GM12878 (cell line): ENCODE measurements at regions not wholly inside any gene's neighbourhood (a gene's known extent, or its start where the extent isn't known, plus 50 kb on each side); places are given as distances from the start of the nearest gene placed in this dataset.
A peak's percentile ranks its signal among the peaks of the same experiment; 100 is the strongest.

Source experiments
- ATAC-seq: fragments of 200-7000 bp; cut with Tn5 transposase; 3 replicates; pipeline ENCODE4 v1.9.1; 2020; ENCODE audit warnings: mild to moderate bottlenecking, moderate library complexity
- BruUV-seq: library from RNA; stranded (reverse); fragments of 400-500 nt; replicated peaks from 2 replicates; lab custom pipeline; 2021; lab: Mats Ljungman, UMichigan
- CTCF ChIA-PET: fragments of 300-600 bp; sonication (Branson Sonifier 250); formaldehyde crosslinking; extraction: SDS; loops from one replicate; lab custom pipeline; 2021; ENCODE audit warnings: inconsistent platforms; lab: Yijun Ruan, JAX
- POLR2A ChIA-PET: fragments of 350-600 bp; formaldehyde crosslinking; extraction: SDS; loops from one replicate; lab custom pipeline; 2021; ENCODE audit warnings: inconsistent platforms; lab: Charles Lee
- RAD21 ChIA-PET: fragments of 300-600 bp; sonication (Branson Sonifier 250); formaldehyde crosslinking; loops from one replicate; lab custom pipeline; 2023; ENCODE audit warnings: antibody characterized with exemption; ENCODE audit not compliant: unreplicated experiment; lab: Charles Lee
- SMC1A ChIA-PET: fragments of 300-600 bp; sonication (Branson Sonifier 250); formaldehyde crosslinking; loops from one replicate; lab custom pipeline; 2023; ENCODE audit not compliant: unreplicated experiment, uncharacterized antibody; lab: Charles Lee
- DNase-seq: peaks from one replicate; pipeline ENCODE4 v3.0.0-alpha.2; 2011; ENCODE audit warnings: low read depth, low spot score
- FAIRE-seq: peaks from 3 replicates; lab custom pipeline; 2011; peaks lifted over from hg19 to GRCh38; lab: Jason Lieb, UNC
- H2AFZ ChIP-seq: 2 replicates; pipeline ENCODE4 v1.6.0; 2011; ENCODE audit warnings: low read depth, low read length, control low read depth; ENCODE audit not compliant: control insufficient read depth
- H3K27ac ChIP-seq: 2 replicates; pipeline ENCODE4 v1.5.1; 2011; ENCODE audit warnings: control low read depth; ENCODE audit not compliant: control insufficient read depth, insufficient read depth
- H3K27me3 ChIP-seq, 2 experiments: replicated peaks in 1 of 2; 2 replicates each; pipeline versions ENCODE4 v1.6.0 to v1.6.1; 2011; ENCODE audit warnings: low read length in 1 of 2; ENCODE audit not compliant: control insufficient read depth in 2 of 2, insufficient read depth in 2 of 2
- H3K36me3 ChIP-seq, 2 experiments: 2 replicates each; pipeline ENCODE4 v1.5.1; 2011; ENCODE audit warnings: low read length in 1 of 2; ENCODE audit not compliant: control insufficient read depth in 2 of 2, insufficient read depth in 2 of 2
- H3K4me1 ChIP-seq: 2 replicates; pipeline ENCODE4 v1.6.1; 2011; ENCODE audit warnings: mild to moderate bottlenecking, low read length, moderate library complexity, mixed read lengths; ENCODE audit not compliant: control insufficient read depth, insufficient read depth
- H3K4me2 ChIP-seq: 2 replicates; pipeline ENCODE4 v1.6.0; 2011; ENCODE audit warnings: control low read depth; ENCODE audit not compliant: control insufficient read depth, insufficient read depth
- H3K4me3 ChIP-seq: fragments of 200-600 bp; sonication (generic); 2 replicates; pipeline ENCODE4 v1.5.1; 2016
- H3K79me2 ChIP-seq: 2 replicates; pipeline ENCODE4 v1.6.0; 2011; ENCODE audit warnings: low read length; ENCODE audit not compliant: control insufficient read depth, insufficient read depth
- H3K9ac ChIP-seq: 2 replicates; pipeline ENCODE4 v1.8.0; 2011; ENCODE audit warnings: low read length, control low read depth, mixed read lengths; ENCODE audit not compliant: control insufficient read depth, insufficient read depth
- H3K9me3 ChIP-seq: replicated peaks from 3 replicates; pipeline ENCODE4 v1.5.1; 2011; ENCODE audit warnings: mild to moderate bottlenecking, low read length; ENCODE audit not compliant: control insufficient read depth, insufficient read depth
- H4K20me1 ChIP-seq: 2 replicates; pipeline ENCODE4 v1.6.0; 2011; ENCODE audit not compliant: control insufficient read depth, insufficient read depth
- BACH1 ChIP-seq: fragments of 450-650 bp; IDR thresholded peaks from 2 replicates; pipeline ENCODE4 v1.6.1; 2017; ENCODE audit warnings: mild to moderate bottlenecking, borderline replicate concordance
- BCL11A ChIP-seq: IDR thresholded peaks from 2 replicates; pipeline ENCODE4 v1.6.1; 2011; ENCODE audit warnings: low read depth, low read length
- ESRRA ChIP-seq: IDR thresholded peaks from 2 replicates; pipeline ENCODE4 v1.6.1; 2012; ENCODE audit warnings: mild to moderate bottlenecking, low read length, improper control_type of control experiment
- HDAC2 ChIP-seq: fragments of 200-600 bp; sonication (generic); IDR thresholded peaks from 2 replicates; pipeline ENCODE4 v1.6.1; 2017
- HDAC6 ChIP-seq: fragments of 200-600 bp; sonication (generic); IDR thresholded peaks from one replicate; pipeline ENCODE4 v1.8.0; 2017; ENCODE audit warnings: antibody characterized with exemption; ENCODE audit not compliant: unreplicated experiment
- NFIC ChIP-seq: IDR thresholded peaks from 2 replicates; pipeline ENCODE4 v1.6.1; 2012; ENCODE audit warnings: low read depth, mild to moderate bottlenecking, inconsistent platforms, low read length, moderate library complexity
- TAF1 ChIP-seq: IDR thresholded peaks from 2 replicates; pipeline ENCODE4 v1.6.1; 2011; ENCODE audit warnings: mild to moderate bottlenecking, low read depth, low read length, borderline replicate concordance
- ZNF622 ChIP-seq: fragments of 450-650 bp; IDR thresholded peaks from 2 replicates; pipeline ENCODE4 v1.6.1; 2017; ENCODE audit warnings: mild to moderate bottlenecking, inconsistent platforms
- ZSCAN29 ChIP-seq: fragments of 450-650 bp; IDR thresholded peaks from 2 replicates; pipeline ENCODE4 v1.6.1; 2017; ENCODE audit warnings: mild to moderate bottlenecking, moderate library complexity
- WGBS: methylation state at CpG from one replicate; pipeline ENCODE4 v1.1.6; 2016; ENCODE audit warnings: low lambda C conversion rate; ENCODE audit not compliant: insufficient replicate concordance, insufficient coverage; ENCODE audit errors: missing lambda C conversion rate; 5-methylcytosine and 5-hydroxymethylcytosine counted together
- in situ Hi-C: fragments of 300-500 bp; cut with MboI; formaldehyde crosslinking; loops from 9 replicates; pipeline ENCODE4 v1.14.3; 2018; ENCODE audit warnings: mixed read lengths
- intact Hi-C: fragments of 100-400 bp; cut with micrococcal nuclease; formaldehyde crosslinking; loops from one replicate; pipeline ENCODE4 v1.14.2; 2022; ENCODE audit not compliant: unreplicated experiment
- TF ChIP-seq, protein P1 (sequence below): fragments of 450-650 bp; IDR thresholded peaks from 2 replicates; pipeline ENCODE4 v1.6.1; 2017; ENCODE audit warnings: antibody characterized with exemption, mild to moderate bottlenecking, moderate library complexity
- TF ChIP-seq, protein P2 (sequence below): fragments of 450-650 bp; IDR thresholded peaks from 2 replicates; pipeline ENCODE4 v1.6.1; 2018; ENCODE audit warnings: borderline replicate concordance, mild to moderate bottlenecking; ENCODE audit not compliant: partially characterized antibody
- TF ChIP-seq, protein P3 (sequence below): IDR thresholded peaks from 2 replicates; pipeline ENCODE4 v1.6.1; 2012; ENCODE audit warnings: low read depth, low read length, improper control_type of control experiment

DNA sequence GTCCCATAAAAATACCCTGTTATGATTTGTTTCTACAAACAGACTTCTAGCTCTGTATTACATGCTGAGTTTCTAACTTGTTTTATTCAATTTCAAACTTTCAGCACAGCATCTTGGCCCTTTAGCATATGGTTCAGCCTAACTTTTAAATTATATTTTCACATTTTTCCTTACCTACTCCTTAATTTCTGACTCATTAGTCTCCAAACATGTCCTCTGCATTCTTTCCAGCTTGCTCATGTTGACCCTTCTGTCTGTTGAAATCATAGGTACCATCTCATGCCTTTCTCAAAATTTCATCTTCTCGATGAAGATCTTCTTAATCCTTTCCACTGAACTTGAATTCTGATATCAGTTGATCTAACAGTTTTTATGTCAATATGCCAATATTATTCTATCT, 200.9 kb upstream of the RIOK2 start:
- Histone ChIP-seq H3K9ac (no peak overlapping the region), H3K4me3 (no peak overlapping the region), H3K36me3 (no peaks in the 10 kb centered on the region), H3K4me1 (no peaks in the 10 kb centered on the region), H2AFZ (no peak overlapping the region), H3K4me2 (no peak overlapping the region), H3K9me3 (no peaks in the 10 kb centered on the region), H4K20me1 (no peaks in the 10 kb centered on the region), H3K79me2 (no peaks in the 10 kb centered on the region), H3K27me3 (no peaks in the 10 kb centered on the region), H3K27ac (no peak overlapping the region)
- FAIRE-seq (peak; percentile 41), ATAC-seq (no peak), DNase-seq (no peak)
- no peak for TF ChIP-seq BACH1
- TF ChIP-seq HDAC2: no peak
- no peak for TF ChIP-seq BCL11A
- no peak for TF ChIP-seq ESRRA
- no peak for TF ChIP-seq ZNF622
- TF ChIP-seq HDAC6: no peak
- TF ChIP-seq ZSCAN29: no peak
- ChIA-PET RAD21 (no interaction called here), CTCF (interaction anchor here (0.6 kb wide), 1 partner anchor 1387 kb away, joined by 3 read pairs; no protein-coding TSS in a partner anchor), SMC1A (interaction anchor here (0.9 kb wide), 1 partner anchor 9 kb away, joined by 4 read pairs; no protein-coding TSS in a partner anchor), POLR2A (no interaction called here)
- intact Hi-C loops (no loop called here), in situ Hi-C loops (no loop called here)
- 35% methylated on average over 1 of the region's 1 CpG for WGBS
- BruUV-seq: no TSS peak

DNA sequence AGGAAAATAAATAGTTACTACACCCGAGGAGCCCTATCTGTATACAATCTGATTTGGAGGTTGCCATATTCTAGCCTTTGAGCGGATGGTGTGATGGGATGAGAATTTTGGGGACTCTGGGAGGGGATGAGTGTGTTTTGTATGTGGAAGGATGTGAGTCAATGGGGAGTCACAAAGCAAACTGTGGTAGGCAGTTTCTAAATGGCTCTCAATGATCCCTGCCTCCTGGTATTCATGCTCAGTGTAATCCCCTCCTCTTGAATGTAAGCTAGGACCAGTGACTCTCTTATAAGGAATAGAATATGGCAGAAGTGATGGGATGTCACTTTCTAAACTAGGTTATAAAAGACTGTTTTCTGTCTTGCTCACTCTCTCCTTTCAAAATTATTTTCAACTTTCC, 205.7 kb upstream of the RIOK2 start:
- TF ChIP-seq NFIC: no peak
- TF ChIP-seq, protein P1, sequence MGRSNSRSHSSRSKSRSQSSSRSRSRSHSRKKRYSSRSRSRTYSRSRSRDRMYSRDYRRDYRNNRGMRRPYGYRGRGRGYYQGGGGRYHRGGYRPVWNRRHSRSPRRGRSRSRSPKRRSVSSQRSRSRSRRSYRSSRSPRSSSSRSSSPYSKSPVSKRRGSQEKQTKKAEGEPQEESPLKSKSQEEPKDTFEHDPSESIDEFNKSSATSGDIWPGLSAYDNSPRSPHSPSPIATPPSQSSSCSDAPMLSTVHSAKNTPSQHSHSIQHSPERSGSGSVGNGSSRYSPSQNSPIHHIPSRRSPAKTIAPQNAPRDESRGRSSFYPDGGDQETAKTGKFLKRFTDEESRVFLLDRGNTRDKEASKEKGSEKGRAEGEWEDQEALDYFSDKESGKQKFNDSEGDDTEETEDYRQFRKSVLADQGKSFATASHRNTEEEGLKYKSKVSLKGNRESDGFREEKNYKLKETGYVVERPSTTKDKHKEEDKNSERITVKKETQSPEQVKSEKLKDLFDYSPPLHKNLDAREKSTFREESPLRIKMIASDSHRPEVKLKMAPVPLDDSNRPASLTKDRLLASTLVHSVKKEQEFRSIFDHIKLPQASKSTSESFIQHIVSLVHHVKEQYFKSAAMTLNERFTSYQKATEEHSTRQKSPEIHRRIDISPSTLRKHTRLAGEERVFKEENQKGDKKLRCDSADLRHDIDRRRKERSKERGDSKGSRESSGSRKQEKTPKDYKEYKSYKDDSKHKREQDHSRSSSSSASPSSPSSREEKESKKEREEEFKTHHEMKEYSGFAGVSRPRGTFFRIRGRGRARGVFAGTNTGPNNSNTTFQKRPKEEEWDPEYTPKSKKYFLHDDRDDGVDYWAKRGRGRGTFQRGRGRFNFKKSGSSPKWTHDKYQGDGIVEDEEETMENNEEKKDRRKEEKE: no peak
- TF ChIP-seq, protein P2, sequence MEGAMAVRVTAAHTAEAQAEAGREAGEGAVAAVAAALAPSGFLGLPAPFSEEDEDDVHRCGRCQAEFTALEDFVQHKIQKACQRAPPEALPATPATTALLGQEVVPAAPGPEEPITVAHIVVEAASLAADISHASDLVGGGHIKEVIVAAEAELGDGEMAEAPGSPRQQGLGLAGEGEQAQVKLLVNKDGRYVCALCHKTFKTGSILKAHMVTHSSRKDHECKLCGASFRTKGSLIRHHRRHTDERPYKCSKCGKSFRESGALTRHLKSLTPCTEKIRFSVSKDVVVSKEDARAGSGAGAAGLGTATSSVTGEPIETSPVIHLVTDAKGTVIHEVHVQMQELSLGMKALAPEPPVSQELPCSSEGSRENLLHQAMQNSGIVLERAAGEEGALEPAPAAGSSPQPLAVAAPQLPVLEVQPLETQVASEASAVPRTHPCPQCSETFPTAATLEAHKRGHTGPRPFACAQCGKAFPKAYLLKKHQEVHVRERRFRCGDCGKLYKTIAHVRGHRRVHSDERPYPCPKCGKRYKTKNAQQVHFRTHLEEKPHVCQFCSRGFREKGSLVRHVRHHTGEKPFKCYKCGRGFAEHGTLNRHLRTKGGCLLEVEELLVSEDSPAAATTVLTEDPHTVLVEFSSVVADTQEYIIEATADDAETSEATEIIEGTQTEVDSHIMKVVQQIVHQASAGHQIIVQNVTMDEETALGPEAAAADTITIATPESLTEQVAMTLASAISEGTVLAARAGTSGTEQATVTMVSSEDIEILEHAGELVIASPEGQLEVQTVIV: no peak
- TF ChIP-seq, protein P3, sequence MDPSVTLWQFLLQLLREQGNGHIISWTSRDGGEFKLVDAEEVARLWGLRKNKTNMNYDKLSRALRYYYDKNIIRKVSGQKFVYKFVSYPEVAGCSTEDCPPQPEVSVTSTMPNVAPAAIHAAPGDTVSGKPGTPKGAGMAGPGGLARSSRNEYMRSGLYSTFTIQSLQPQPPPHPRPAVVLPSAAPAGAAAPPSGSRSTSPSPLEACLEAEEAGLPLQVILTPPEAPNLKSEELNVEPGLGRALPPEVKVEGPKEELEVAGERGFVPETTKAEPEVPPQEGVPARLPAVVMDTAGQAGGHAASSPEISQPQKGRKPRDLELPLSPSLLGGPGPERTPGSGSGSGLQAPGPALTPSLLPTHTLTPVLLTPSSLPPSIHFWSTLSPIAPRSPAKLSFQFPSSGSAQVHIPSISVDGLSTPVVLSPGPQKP: no peak
- no peak for TF ChIP-seq TAF1
- H4K20me1 ChIP-seq: no peaks in the 10 kb centered on the region
- DNase-seq: no peak
- no peaks in the 10 kb centered on the region for H3K79me2 ChIP-seq
- intact Hi-C loops: no loop called here
- RAD21 ChIA-PET: no interaction called here
- no peak overlapping the region for H3K27ac ChIP-seq
- POLR2A ChIA-PET: no interaction called here
- FAIRE-seq: no peak
- H3K36me3 ChIP-seq: no peaks in the 10 kb centered on the region
- WGBS: 57% methylated on average over 2 of the region's 2 CpGs
- H3K4me1 ChIP-seq: no peaks in the 10 kb centered on the region
- ATAC-seq: no peak
- no peak overlapping the region for H3K9ac ChIP-seq
- H3K9me3 ChIP-seq: no peaks in the 10 kb centered on the region; the same call in 2 of the 3 replicates
- in situ Hi-C loops: no loop called here
- no TSS peak for BruUV-seq
- SMC1A ChIA-PET: no interaction called here
- H2AFZ ChIP-seq: no peak overlapping the region
- no peak overlapping the region for H3K4me3 ChIP-seq
- CTCF ChIA-PET: interaction anchor here (0.8 to 1.4 kb wide), 2 partner anchors 20 to 30 kb away, joined by 3 to 4 read pairs; no protein-coding TSS in a partner anchor
- no peaks in the 10 kb centered on the region for H3K27me3 ChIP-seq
- H3K4me2 ChIP-seq: no peak overlapping the region
